Adrenal gland (tissue), 9 donors: ENCODE measurements at regions not wholly inside any gene's neighbourhood (a gene's known extent, or its start where the extent isn't known, plus 50 kb on each side); places are given as distances from the start of the nearest gene placed in this dataset.

Experiments used
- DNase-seq, 7 donors: peaks; one replicate each; pipeline ENCODE4 v3.0.0-alpha.2; 2019 to 2020
- H3K27ac ChIP-seq, 5 donors: fragments of 200-600 bp; sonication (generic) in 4 of 5; 1 replicate in 3 of 5; 2 replicates in 2 of 5; pipeline versions ENCODE4 v1.5.1 to v1.8.0; 2016 to 2020; ENCODE audit warnings: mild to moderate bottlenecking in 1 of 5
- H3K27me3 ChIP-seq: fragments of 200-600 bp; 2 replicates; pipeline ENCODE4 v1.8.0; 2021
- H3K36me3 ChIP-seq, 2 donors: fragments of 200-600 bp; replicated peaks in 1 of 2; 1 replicate in 1 of 2; 2 replicates in 1 of 2; pipeline versions ENCODE4 v1.5.1 to v1.8.0; 2018 to 2022
- H3K4me1 ChIP-seq, 2 donors: fragments of 200-600 bp; replicated peaks in 1 of 2; 1 replicate in 1 of 2; 2 replicates in 1 of 2; pipeline versions ENCODE4 v1.5.1 to v1.8.0; 2018 to 2021
- H3K4me3 ChIP-seq, 4 donors: fragments of 200-600 bp; sonication (generic) in 3 of 4; one replicate each; pipeline ENCODE4 v1.5.1; 2016 to 2018
- H3K9me3 ChIP-seq, 3 donors: fragments of 200-600 bp; sonication (generic) in 1 of 3; replicated peaks in 1 of 3; 1 replicate in 2 of 3; 2 replicates in 1 of 3; pipeline versions ENCODE4 v1.5.1 to v1.8.0; 2016 to 2021
- POLR2A ChIP-seq, 2 donors: fragments of 450-650 bp; IDR thresholded peaks; one replicate each; pipeline ENCODE4 v1.6.1; 2017; ENCODE audit warnings: antibody characterized with exemption in 2 of 2, mild to moderate bottlenecking in 2 of 2, moderate library complexity in 1 of 2
- WGBS, 4 donors: extraction: QIAGEN DNeasy Blood & Tissue Kit in 2 of 4; methylation state at CpG; one replicate each; pipeline versions ENCODE4 v1.1.5 to v1.1.7; 2013 to 2017; 5-methylcytosine and 5-hydroxymethylcytosine counted together
- intact Hi-C, 2 donors: fragments of 100-400 bp; cut with DNase I; formaldehyde crosslinking; loops; one replicate each; pipeline versions ENCODE4 v1.14.1 to v1.15.0; 2022 to 2023
- TF ChIP-seq, protein P1 (sequence below), 6 experiments: fragments of 450-650 bp in 4 of 6; fragments of 200-600 bp in 2 of 6; sonication (generic) in 1 of 6; IDR thresholded peaks; 1 replicate in 5 of 6; 2 replicates in 1 of 6; pipeline versions ENCODE4 v1.5.1 to v1.8.0; 2016 to 2021; ENCODE audit warnings: antibody characterized with exemption in 6 of 6, mild to moderate bottlenecking in 2 of 6, moderate library complexity in 1 of 6
- donor health status: healthy with polysubstance abuse.
- donor health status: Bipolar disorder and iron deficiency.
- donor health status: DM: yes; HTN: yes; CAD: no.
- donor health status: DM: no; HTN: no; CAD: no.
- donor health status: DM: no; HTN: no; CAD: no.

DNA sequence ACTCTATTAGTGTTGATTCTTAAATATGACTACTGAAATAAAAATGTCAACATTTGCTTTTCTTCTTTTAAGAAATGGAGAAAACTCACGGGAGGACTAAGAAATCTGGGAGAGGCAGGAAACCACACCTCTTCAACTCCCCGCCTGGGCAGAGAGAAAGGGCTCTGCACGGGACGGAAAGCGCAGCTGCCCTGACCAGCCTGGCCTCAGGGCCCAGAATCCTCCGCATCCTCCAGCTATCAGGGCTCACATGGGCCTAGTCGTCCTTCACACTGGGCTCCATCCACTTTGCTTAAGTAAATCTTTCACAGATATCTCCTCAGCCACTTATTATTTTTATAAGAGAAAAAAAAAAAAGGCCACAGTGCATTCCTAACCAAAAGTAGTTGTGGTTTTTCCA is 215.1 kb downstream of the TBXT start:
- no peak overlapping the region for H3K4me3 ChIP-seq
- intact Hi-C loops = no loop called here
- no peaks in the 10 kb centered on the region for H3K4me1 ChIP-seq
- no peaks in the 10 kb centered on the region for H3K27me3 ChIP-seq
- H3K9me3 ChIP-seq = no peaks in the 10 kb centered on the region
- H3K27ac ChIP-seq = no peak overlapping the region
- TF ChIP-seq POLR2A (IDR thresholded peaks at IDR 0.05) = no peak
- TF ChIP-seq, protein P1, sequence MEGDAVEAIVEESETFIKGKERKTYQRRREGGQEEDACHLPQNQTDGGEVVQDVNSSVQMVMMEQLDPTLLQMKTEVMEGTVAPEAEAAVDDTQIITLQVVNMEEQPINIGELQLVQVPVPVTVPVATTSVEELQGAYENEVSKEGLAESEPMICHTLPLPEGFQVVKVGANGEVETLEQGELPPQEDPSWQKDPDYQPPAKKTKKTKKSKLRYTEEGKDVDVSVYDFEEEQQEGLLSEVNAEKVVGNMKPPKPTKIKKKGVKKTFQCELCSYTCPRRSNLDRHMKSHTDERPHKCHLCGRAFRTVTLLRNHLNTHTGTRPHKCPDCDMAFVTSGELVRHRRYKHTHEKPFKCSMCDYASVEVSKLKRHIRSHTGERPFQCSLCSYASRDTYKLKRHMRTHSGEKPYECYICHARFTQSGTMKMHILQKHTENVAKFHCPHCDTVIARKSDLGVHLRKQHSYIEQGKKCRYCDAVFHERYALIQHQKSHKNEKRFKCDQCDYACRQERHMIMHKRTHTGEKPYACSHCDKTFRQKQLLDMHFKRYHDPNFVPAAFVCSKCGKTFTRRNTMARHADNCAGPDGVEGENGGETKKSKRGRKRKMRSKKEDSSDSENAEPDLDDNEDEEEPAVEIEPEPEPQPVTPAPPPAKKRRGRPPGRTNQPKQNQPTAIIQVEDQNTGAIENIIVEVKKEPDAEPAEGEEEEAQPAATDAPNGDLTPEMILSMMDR (IDR thresholded peaks at IDR 0.05) = no peak
- DNase-seq = no peak
- no peaks in the 10 kb centered on the region for H3K36me3 ChIP-seq
- 70 to 84% (median 78%) methylated on average over 7 of the region's 7 CpGs for WGBS, 4 donors

DNA sequence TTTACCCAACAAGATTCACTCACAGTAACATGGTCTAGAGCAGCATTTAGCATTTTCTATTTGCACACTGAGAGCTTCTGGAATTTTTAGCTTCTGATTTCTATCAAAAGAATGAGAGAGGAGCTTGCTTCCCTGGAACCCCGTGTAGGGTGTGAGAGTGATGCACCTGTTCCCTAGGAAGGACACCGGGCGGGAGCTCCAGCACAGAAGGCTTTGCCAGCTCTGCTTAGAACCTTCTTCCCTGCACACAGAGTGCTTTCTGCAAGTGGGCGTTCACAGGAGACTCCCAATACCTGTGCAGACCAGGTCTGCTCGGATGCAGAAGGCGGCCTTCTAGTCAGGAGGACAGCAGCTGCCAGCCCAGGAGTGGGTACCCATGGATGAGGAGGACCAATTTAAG is 217.3 kb downstream of the TBXT start:
- Histone ChIP-seq H3K27me3 (no peaks in the 10 kb centered on the region), H3K4me1 (no peaks in the 10 kb centered on the region), H3K36me3 (no peaks in the 10 kb centered on the region), H3K4me3 (no peak overlapping the region), H3K9me3 (no peaks in the 10 kb centered on the region), H3K27ac (no peak overlapping the region)
- no peak for DNase-seq
- 84 to 94% (median 91%) methylated on average over 3 to 6 of the region's 6 CpGs for WGBS, 4 donors
- TF ChIP-seq POLR2A (IDR thresholded peaks at IDR 0.05) = no peak
- TF ChIP-seq, protein P1 (IDR thresholded peaks at IDR 0.05) = no peak
- intact Hi-C loops = no loop called here

DNA sequence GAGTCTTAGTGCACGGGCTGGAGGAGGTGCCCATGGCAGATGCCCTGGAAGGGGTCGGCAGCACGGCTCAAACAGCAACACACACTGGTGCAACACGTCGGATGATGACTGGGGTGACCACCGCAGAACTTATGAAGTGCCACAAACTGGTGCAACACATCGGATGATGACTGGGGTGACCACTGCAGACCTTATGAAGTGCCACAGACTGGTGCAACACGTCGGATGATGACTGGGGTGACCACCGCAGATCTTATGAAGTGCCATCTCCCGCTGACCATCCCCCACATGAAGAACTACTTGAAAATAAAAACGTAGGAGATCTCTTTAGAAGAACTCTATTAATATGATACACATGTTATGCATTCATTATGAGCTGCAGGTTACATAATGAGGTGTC is 218.3 kb downstream of the TBXT start:
- Histone ChIP-seq H3K27me3 (no peaks in the 10 kb centered on the region), H3K9me3 (no peaks in the 10 kb centered on the region), H3K27ac (no peak overlapping the region), H3K4me3 (no peak overlapping the region), H3K4me1 (no peaks in the 10 kb centered on the region), H3K36me3 (no peaks in the 10 kb centered on the region)
- DNase-seq = no peak
- no peak for TF ChIP-seq POLR2A (IDR thresholded peaks at IDR 0.05)
- TF ChIP-seq, protein P1 (IDR thresholded peaks at IDR 0.05) = no peak
- 91 to 97% (median 92%) methylated on average over 9 to 12 of the region's 12 CpGs for WGBS, 4 donors
- intact Hi-C loops = no loop called here

DNA sequence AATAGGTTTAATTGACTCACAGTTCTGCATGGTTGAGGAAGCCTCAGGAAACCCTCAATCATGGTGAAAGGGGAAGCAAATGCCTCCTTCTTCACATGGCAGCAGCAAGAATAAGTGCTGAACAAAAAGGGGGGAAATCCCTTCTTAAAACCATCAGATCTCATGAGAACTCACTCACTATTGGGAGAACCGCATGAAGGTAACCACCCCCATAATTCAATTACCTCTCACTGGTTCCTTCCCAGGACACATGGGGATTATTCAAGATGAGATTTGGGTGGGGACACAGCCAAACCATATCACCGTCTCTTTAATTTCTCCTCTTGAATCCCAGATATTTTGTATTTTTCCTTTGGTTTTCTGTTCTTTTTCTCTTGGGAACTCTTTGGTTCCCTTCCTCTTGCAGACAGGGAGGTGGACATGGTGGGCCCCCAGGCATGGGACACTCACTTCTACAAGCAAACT is 223.6 kb downstream of the TBXT start:
- intact Hi-C loops = no loop called here
- WGBS, 4 donors = 91 to 98% (median 93%) methylated on average over 2 of the region's 2 CpGs
- H3K27ac ChIP-seq = no peak overlapping the region
- TF ChIP-seq POLR2A (IDR thresholded peaks at IDR 0.05) = no peak
- TF ChIP-seq, protein P1 (IDR thresholded peaks at IDR 0.05) = no peak
- DNase-seq = no peak
- no peaks in the 10 kb centered on the region for H3K27me3 ChIP-seq
- H3K4me3 ChIP-seq = no peak overlapping the region
- no peaks in the 10 kb centered on the region for H3K9me3 ChIP-seq
- H3K4me1 ChIP-seq = no peaks in the 10 kb centered on the region
- no peaks in the 10 kb centered on the region for H3K36me3 ChIP-seq
